Bronchial epithelial cell (primary cell): ENCODE measurements at regions not wholly inside any gene's neighbourhood (a gene's known extent, or its start where the extent isn't known, plus 50 kb on each side); places are given as distances from the start of the nearest gene placed in this dataset.

Experiments used
- DNase-seq: peaks from one replicate; pipeline ENCODE4 v3.0.0-alpha.2; 2010; ENCODE audit warnings: low read depth
- FAIRE-seq: peaks from 2 replicates; lab custom pipeline; 2011; peaks lifted over from hg19 to GRCh38; lab: Jason Lieb, UNC
- H3K27me3 ChIP-seq: 2 replicates; pipeline ENCODE4 v1.5.1; 2011; ENCODE audit warnings: low read length; ENCODE audit not compliant: control insufficient read depth, insufficient read depth
- H3K36me3 ChIP-seq: 2 replicates; pipeline ENCODE4 v1.5.1; 2011; ENCODE audit warnings: low read length; ENCODE audit not compliant: control insufficient read depth, insufficient read depth
- H3K4me3 ChIP-seq: 2 replicates; pipeline ENCODE4 v1.5.1; 2011; ENCODE audit warnings: mild to moderate bottlenecking, low read depth, low read length, control low read depth
- TF ChIP-seq, protein P1 (sequence below): IDR thresholded peaks from 2 replicates; pipeline ENCODE4 v1.5.1; 2011; ENCODE audit warnings: mild to moderate bottlenecking, moderate library complexity, low read length, control low read depth, inconsistent platforms; ENCODE audit not compliant: insufficient read depth, severe bottlenecking

DNA sequence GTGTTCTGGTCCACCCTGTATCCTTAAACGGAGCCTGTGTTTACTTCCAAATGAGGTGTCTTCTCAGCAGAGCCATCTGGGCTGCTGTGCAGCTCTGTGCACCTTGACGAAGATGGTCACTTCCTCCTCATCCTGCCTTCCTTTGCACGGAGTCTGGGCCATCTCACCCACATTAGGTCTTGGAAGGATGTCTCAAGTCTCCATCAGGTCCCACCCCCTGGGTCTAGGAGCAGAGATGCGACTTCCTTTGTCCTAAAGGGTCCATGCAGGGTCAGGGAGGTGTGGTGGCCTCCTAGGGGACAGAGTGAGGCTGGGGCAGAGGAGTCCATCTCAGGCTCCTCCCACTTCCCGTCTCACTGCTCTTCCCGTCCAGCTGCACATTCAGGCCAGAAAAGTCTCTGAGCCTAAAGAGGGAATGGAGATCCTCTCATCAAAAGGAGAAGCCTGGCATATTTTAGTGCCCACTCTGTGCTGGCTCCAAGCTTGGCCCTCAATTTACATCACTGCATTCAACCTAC, 209.2 kb downstream of the MATN1 start:
- no peaks in the 10 kb centered on the region for H3K27me3 ChIP-seq
- DNase-seq = no peak
- TF ChIP-seq, protein P1, sequence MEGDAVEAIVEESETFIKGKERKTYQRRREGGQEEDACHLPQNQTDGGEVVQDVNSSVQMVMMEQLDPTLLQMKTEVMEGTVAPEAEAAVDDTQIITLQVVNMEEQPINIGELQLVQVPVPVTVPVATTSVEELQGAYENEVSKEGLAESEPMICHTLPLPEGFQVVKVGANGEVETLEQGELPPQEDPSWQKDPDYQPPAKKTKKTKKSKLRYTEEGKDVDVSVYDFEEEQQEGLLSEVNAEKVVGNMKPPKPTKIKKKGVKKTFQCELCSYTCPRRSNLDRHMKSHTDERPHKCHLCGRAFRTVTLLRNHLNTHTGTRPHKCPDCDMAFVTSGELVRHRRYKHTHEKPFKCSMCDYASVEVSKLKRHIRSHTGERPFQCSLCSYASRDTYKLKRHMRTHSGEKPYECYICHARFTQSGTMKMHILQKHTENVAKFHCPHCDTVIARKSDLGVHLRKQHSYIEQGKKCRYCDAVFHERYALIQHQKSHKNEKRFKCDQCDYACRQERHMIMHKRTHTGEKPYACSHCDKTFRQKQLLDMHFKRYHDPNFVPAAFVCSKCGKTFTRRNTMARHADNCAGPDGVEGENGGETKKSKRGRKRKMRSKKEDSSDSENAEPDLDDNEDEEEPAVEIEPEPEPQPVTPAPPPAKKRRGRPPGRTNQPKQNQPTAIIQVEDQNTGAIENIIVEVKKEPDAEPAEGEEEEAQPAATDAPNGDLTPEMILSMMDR = no peak
- no peak overlapping the region for H3K4me3 ChIP-seq
- H3K36me3 ChIP-seq = no peaks in the 10 kb centered on the region
- FAIRE-seq = no peak

DNA sequence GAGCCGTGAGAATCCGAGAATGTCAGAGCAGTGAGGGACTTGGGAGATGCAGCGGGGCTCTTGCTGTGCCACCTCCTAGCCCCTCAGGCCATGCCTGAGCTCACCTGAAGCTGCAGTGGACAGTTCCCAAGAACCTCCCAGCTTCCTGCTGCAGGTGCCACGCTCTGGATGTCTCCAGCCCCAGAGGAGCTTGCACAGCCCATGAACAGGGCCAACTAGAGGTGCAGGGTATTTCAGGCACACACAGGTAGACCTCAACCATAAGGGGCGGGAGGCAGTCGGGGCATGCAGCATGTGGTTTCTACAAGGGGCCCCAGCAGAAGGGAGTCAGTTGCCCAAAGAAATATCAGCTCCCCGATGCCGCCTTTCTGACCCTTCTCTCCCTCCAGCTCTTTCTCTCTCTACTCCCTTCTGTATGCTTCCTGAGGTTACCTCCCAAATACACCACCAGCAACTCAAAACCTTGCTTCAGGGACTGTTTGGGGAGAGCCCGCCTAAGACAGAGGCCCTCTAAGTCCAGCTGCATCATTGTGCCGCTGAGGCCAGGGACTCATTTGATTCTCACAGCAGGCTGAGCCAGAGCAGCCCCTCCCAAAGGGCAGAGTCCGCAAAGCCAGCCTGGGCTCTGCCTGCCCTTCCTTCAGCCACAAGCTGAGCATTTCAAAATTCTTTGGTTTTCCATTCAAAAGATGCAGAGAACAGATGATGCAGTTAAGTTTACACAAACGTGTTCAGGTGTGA, 209.8 kb downstream of the MATN1 start:
- TF ChIP-seq, protein P1 = no peak
- FAIRE-seq (no peak), DNase-seq (no peak)
- Histone ChIP-seq H3K27me3 (no peaks in the 10 kb centered on the region), H3K4me3 (no peak overlapping the region), H3K36me3 (no peaks in the 10 kb centered on the region)

DNA sequence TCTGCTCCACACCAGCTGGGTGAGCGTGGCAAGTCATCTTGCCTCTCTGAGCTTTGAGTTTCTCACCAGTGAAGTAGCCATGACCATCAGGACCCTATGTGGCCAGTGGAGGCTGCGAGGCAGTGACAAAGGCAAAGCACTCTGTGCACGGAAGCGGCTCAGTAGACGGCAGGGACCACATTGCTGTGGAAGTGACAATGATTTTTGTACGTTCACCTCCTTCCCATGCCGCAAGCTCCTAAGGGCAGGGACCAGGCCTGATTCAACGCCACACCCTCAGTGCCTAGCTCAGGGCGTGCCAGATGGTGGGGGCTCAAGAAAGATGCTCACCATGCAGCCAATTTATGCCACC, 210.5 kb downstream of the MATN1 start:
- Histone ChIP-seq H3K27me3 (no peaks in the 10 kb centered on the region), H3K4me3 (no peak overlapping the region), H3K36me3 (no peaks in the 10 kb centered on the region)
- FAIRE-seq (peak; percentile 87), DNase-seq (no peak)
- TF ChIP-seq, protein P1 = no peak

DNA sequence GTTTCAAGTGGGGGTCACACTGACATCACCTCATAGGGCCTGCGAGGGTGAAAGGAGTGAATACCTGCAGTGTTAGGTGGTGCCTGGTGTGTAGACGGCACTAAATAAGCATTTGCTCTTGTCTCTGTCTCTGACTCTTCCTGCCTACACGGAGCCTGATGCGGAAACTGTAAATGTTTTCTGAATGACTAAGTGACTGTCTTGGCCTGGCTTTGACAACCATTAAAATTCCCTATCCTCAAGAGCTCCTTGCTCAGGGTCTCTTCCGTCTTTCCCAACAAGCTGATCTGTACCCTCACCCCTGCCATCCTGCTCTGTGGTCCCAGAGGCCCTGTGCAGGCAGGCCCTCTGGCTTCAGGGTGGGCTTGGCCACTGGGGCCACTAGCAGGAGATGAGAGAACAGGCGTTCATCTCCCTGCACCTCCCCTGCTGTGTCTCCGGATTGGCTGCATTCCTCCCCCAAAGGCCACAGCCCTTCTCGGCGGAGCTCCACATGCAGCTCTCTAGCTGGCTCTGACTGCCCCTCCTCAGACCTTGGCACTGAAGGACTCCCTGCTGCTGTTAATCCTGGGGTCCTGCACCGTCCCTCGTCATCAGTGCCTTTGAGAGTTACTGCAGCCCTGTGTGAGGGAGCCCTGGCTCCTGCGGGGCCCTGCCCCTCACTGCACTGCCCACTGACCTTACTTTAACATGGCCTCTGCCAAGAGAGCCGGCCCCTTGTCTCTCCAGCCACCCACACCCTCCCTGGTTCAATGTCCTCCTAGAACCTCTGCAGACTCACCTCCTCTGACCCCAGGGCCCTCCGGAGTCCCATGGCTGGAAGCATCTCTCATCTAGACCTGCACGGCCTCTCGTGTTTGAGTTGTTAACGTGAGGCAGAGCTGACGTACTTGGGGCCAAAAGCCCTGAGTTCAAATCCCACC, 211.1 kb downstream of the MATN1 start:
- peak; percentile 58 for FAIRE-seq
- TF ChIP-seq, protein P1 = no peak
- Histone ChIP-seq H3K4me3 (no peak overlapping the region), H3K36me3 (no peaks in the 10 kb centered on the region), H3K27me3 (no peaks in the 10 kb centered on the region)
- DNase-seq = peak; percentile 68

DNA sequence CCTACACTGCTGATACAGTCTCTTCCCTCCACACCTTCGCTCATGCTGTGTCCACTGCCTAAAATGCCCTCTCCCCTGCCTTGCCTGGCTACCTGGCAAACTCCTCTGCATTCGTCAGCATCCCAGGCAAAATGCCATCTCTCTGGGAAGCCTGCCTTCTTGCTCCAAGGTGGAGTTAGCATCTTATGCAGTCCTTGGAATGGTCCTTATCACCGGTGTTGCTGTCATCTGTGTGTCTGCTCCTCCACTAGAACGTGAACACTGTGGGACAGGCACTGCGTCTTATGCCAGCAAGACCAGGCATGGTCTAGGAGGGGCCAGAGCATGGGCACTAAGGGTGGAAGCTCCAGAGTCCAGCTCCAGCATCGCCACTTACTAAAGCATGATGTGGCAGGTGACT, 211.8 kb downstream of the MATN1 start:
- DNase-seq = no peak

More for the DNA sequence above, 211.8 kb downstream of the MATN1 start:
- peak; percentile 47 for FAIRE-seq
- TF ChIP-seq, protein P1 = no peak
- Histone ChIP-seq H3K36me3 (no peaks in the 10 kb centered on the region), H3K4me3 (no peak overlapping the region), H3K27me3 (no peaks in the 10 kb centered on the region)
